A549 (cell line): ENCODE measurements at regions not wholly inside any gene's neighbourhood (a gene's known extent, or its start where the extent isn't known, plus 50 kb on each side); places are given as distances from the start of the nearest gene placed in this dataset.

ENCODE experiments used
- ATAC-seq, 2 experiments: fragments of 200-7000 bp in 1 of 2; fragments of >200 bp in 1 of 2; cut with Nextera tagmentation in 1 of 2; cut with Tn5 transposase in 1 of 2; 3 replicates each; pipeline versions ENCODE4 v1.8.0 to v1.9.1; 2018 to 2020; ENCODE audit warnings: mild to moderate bottlenecking in 1 of 2, moderate library complexity in 1 of 2
- CTCF ChIA-PET: fragments of 300-600 bp; sonication (Branson Sonifier 250); formaldehyde crosslinking; extraction: SDS; loops from one replicate; lab custom pipeline; 2021; ENCODE audit warnings: antibody characterized with exemption, inconsistent platforms; lab: Yijun Ruan, JAX
- POLR2A ChIA-PET: fragments of 350-600 bp; formaldehyde crosslinking; extraction: SDS; loops from one replicate; lab custom pipeline; 2021; ENCODE audit warnings: antibody characterized with exemption, inconsistent platforms; lab: Yijun Ruan, JAX
- DNase-seq, 2 experiments: peaks; one replicate each; pipeline versions ENCODE4 v3.0.0 to v3.0.0-alpha.2; 2011 to 2016; ENCODE audit warnings: low read depth in 1 of 2, low spot score in 1 of 2
- FAIRE-seq: peaks from 2 replicates; lab custom pipeline; 2011; peaks lifted over from hg19 to GRCh38; lab: Jason Lieb, UNC
- H3K27ac ChIP-seq, 2 experiments: fragments of >200 bp; sonication (Bioruptor Twin); formaldehyde crosslinking; 3 replicates each; pipeline ENCODE4 v1.5.1; 2016 to 2017
- H3K4me1 ChIP-seq: fragments of >200 bp; sonication (Bioruptor Twin); formaldehyde crosslinking; 3 replicates; pipeline ENCODE4 v1.6.1; 2016
- H3K4me2 ChIP-seq: fragments of >200 bp; sonication (Bioruptor Twin); formaldehyde crosslinking; 3 replicates; pipeline ENCODE4 v1.6.1; 2016
- H3K4me3 ChIP-seq: fragments of >200 bp; sonication (Bioruptor Twin); formaldehyde crosslinking; 3 replicates; pipeline ENCODE4 v1.5.1; 2016
- H3K9me3 ChIP-seq: fragments of >200 bp; sonication (Bioruptor Twin); formaldehyde crosslinking; 3 replicates; pipeline ENCODE4 v1.6.1; 2016
- BCL3 ChIP-seq: fragments of >200 bp; sonication (Bioruptor Twin); formaldehyde crosslinking; IDR thresholded peaks from 3 replicates; pipeline ENCODE4 v1.6.1; 2016
- BHLHE40 ChIP-seq: IDR thresholded peaks from 2 replicates; pipeline ENCODE4 v1.6.1; 2012; ENCODE audit warnings: low read depth, low read length, inconsistent platforms
- CBX2 ChIP-seq: fragments of 200-600 bp; sonication (generic); IDR thresholded peaks from 2 replicates; pipeline ENCODE4 v1.6.1; 2016; ENCODE audit warnings: low read depth, mild to moderate bottlenecking, borderline replicate concordance
- CBX8 ChIP-seq: fragments of 200-600 bp; sonication (generic); IDR thresholded peaks from 2 replicates; pipeline ENCODE4 v1.6.1; 2016
- CHD4 ChIP-seq: fragments of 200-600 bp; sonication (generic); IDR thresholded peaks from 2 replicates; pipeline ENCODE4 v1.6.1; 2016; ENCODE audit warnings: antibody characterized with exemption, mild to moderate bottlenecking, borderline replicate concordance
- EHMT2 ChIP-seq: fragments of 200-600 bp; sonication (generic); IDR thresholded peaks from 2 replicates; pipeline ENCODE4 v1.6.1; 2016; ENCODE audit warnings: antibody characterized with exemption, low read depth, mild to moderate bottlenecking, moderate library complexity
- EP300 ChIP-seq, 2 experiments: fragments of >200 bp; sonication (Bioruptor Twin); formaldehyde crosslinking; IDR thresholded peaks; 2 replicates in 1 of 2; 3 replicates in 1 of 2; pipeline ENCODE4 v1.6.1; 2016 to 2017
- ESRRA ChIP-seq: fragments of 150-350 bp; IDR thresholded peaks from 2 replicates; pipeline ENCODE4 v1.6.1; 2014; ENCODE audit warnings: mild to moderate bottlenecking, low read length, borderline replicate concordance
- FOSB ChIP-seq: fragments of 250-450 bp; sonication (Bioruptor Pico); IDR thresholded peaks from 2 replicates; pipeline ENCODE4 v1.5.0; 2020; ENCODE audit warnings: mild to moderate bottlenecking, moderate library complexity
- GATA3 ChIP-seq: IDR thresholded peaks from 2 replicates; pipeline ENCODE4 v1.6.1; 2012; ENCODE audit warnings: borderline replicate concordance
- HEYL ChIP-seq: fragments of 250-450 bp; sonication (Bioruptor Pico); IDR thresholded peaks from 2 replicates; pipeline ENCODE4 v1.8.0; 2021; ENCODE audit warnings: mild to moderate bottlenecking, moderate library complexity
- HMGXB4 ChIP-seq: fragments of 250-450 bp; sonication (Bioruptor Pico); IDR thresholded peaks from 2 replicates; pipeline ENCODE4 v1.5.0; 2021; ENCODE audit warnings: mild to moderate bottlenecking, moderate library complexity, borderline replicate concordance
- HOXA7 ChIP-seq: fragments of 250-450 bp; sonication (Bioruptor Pico); IDR thresholded peaks from 2 replicates; pipeline ENCODE4 v1.5.0; 2020; ENCODE audit warnings: mild to moderate bottlenecking, moderate library complexity
- HOXB13 ChIP-seq: fragments of 250-450 bp; sonication (Bioruptor Pico); IDR thresholded peaks from 2 replicates; pipeline ENCODE4 v1.5.0; 2020; ENCODE audit warnings: low read depth, mild to moderate bottlenecking, moderate library complexity
- JUN ChIP-seq, 2 experiments: fragments of >200 bp; sonication (Bioruptor Twin); formaldehyde crosslinking; IDR thresholded peaks; 2 replicates in 1 of 2; 3 replicates in 1 of 2; pipeline ENCODE4 v1.6.1; 2016 to 2017
- KDM1A ChIP-seq: fragments of 200-600 bp; sonication (generic); IDR thresholded peaks from 2 replicates; pipeline ENCODE4 v1.6.1; 2016; ENCODE audit warnings: low read depth, mild to moderate bottlenecking
- MAFK ChIP-seq: fragments of 450-650 bp; IDR thresholded peaks from 2 replicates; pipeline ENCODE4 v1.6.1; 2014; ENCODE audit not compliant: partially characterized antibody
- NPAS2 ChIP-seq: fragments of 250-450 bp; sonication (Bioruptor Pico); IDR thresholded peaks from 2 replicates; pipeline ENCODE4 v1.8.0; 2022; ENCODE audit warnings: mild to moderate bottlenecking, moderate library complexity, borderline replicate concordance
- NR3C1 ChIP-seq: fragments of >200 bp; sonication (Bioruptor Twin); formaldehyde crosslinking; IDR thresholded peaks from 3 replicates; pipeline ENCODE4 v1.6.1; 2017
- PHF8 ChIP-seq: fragments of 200-600 bp; sonication (generic); IDR thresholded peaks from 2 replicates; pipeline ENCODE4 v1.6.1; 2016; ENCODE audit warnings: low read depth, mild to moderate bottlenecking, antibody characterized with exemption, moderate library complexity, borderline replicate concordance
- POLR2A ChIP-seq: IDR thresholded peaks from 2 replicates; pipeline ENCODE4 v1.6.1; 2012; ENCODE audit warnings: mild to moderate bottlenecking, low read length
- POLR2AphosphoS2 ChIP-seq: conservative IDR thresholded peaks from 2 replicates; pipeline ENCODE4 v1.6.1; 2012; ENCODE audit warnings: low read length, improper control_type of control experiment, inconsistent platforms
- RARB ChIP-seq: fragments of 250-450 bp; sonication (Bioruptor Pico); IDR thresholded peaks from 2 replicates; pipeline ENCODE4 v1.8.0; 2021; ENCODE audit warnings: mild to moderate bottlenecking, moderate library complexity
- RFX5 ChIP-seq: fragments of 450-650 bp; IDR thresholded peaks from 2 replicates; pipeline ENCODE4 v1.7.1; 2014; ENCODE audit warnings: antibody characterized with exemption, mild to moderate bottlenecking, moderate library complexity
- SREBF2 ChIP-seq: fragments of 450-650 bp; IDR thresholded peaks from 2 replicates; pipeline ENCODE4 v1.6.1; 2014; ENCODE audit warnings: mild to moderate bottlenecking, moderate library complexity
- TFCP2L1 ChIP-seq: fragments of 250-450 bp; sonication (Bioruptor Pico); IDR thresholded peaks from 2 replicates; pipeline ENCODE4 v1.5.0; 2021; ENCODE audit warnings: mild to moderate bottlenecking
- ZFP36 ChIP-seq: fragments of 450-650 bp; IDR thresholded peaks from 2 replicates; pipeline ENCODE4 v1.6.1; 2014; ENCODE audit warnings: borderline replicate concordance; ENCODE audit not compliant: partially characterized antibody
- ZSCAN20 ChIP-seq: fragments of 250-450 bp; sonication (Bioruptor Pico); IDR thresholded peaks from 2 replicates; pipeline ENCODE4 v1.8.0; 2022; ENCODE audit warnings: mild to moderate bottlenecking, moderate library complexity
- WGBS: methylation state at CpG from one replicate; pipeline ENCODE4 v1.1.6; 2017; ENCODE audit errors: missing lambda C conversion rate; 5-methylcytosine and 5-hydroxymethylcytosine counted together

- no peak for FAIRE-seq
- DNase-seq = no peak
- no peak for ATAC-seq
- 80% methylated on average over 18 of the region's 18 CpGs for WGBS
- no peak for TF ChIP-seq HMGXB4 (CRISPR knock-in tag)
- no peak for TF ChIP-seq CHD4
- no peak for TF ChIP-seq HOXB13 (CRISPR knock-in tag)
- TF ChIP-seq RFX5 = no peak
- TF ChIP-seq CBX2 = no peak
- TF ChIP-seq CBX8 = no peak
- no peak for TF ChIP-seq NR3C1
- TF ChIP-seq FOSB = no peak
- TF ChIP-seq KDM1A = no peak
- TF ChIP-seq NPAS2 (CRISPR knock-in tag) = no peak
- no peak for TF ChIP-seq SREBF2
- no peak for TF ChIP-seq POLR2A
- no peak for TF ChIP-seq TFCP2L1 (CRISPR knock-in tag)
- no peak for TF ChIP-seq JUN (IDR thresholded peaks at IDR 0.05)
- TF ChIP-seq, all 56 proteins: peak for 0
- Histone ChIP-seq H3K4me1 (no peaks in the 10 kb centered on the region), H3K27ac (no peak overlapping the region), H3K4me2 (no peak overlapping the region), H3K4me3 (no peak overlapping the region), H3K9me3 (no peaks in the 10 kb centered on the region)
- ChIA-PET POLR2A (no interaction called here), CTCF (interaction anchor here (1.5 to 1.8 kb wide), 3 partner anchors 9 to 115 kb away, joined by 3 to 5 read pairs (median 4); no protein-coding TSS in a partner anchor)
These were observed 62.5 kb upstream of the HPCAL1 start for GRCh38 chr2:10240161-10240681.

DNA sequence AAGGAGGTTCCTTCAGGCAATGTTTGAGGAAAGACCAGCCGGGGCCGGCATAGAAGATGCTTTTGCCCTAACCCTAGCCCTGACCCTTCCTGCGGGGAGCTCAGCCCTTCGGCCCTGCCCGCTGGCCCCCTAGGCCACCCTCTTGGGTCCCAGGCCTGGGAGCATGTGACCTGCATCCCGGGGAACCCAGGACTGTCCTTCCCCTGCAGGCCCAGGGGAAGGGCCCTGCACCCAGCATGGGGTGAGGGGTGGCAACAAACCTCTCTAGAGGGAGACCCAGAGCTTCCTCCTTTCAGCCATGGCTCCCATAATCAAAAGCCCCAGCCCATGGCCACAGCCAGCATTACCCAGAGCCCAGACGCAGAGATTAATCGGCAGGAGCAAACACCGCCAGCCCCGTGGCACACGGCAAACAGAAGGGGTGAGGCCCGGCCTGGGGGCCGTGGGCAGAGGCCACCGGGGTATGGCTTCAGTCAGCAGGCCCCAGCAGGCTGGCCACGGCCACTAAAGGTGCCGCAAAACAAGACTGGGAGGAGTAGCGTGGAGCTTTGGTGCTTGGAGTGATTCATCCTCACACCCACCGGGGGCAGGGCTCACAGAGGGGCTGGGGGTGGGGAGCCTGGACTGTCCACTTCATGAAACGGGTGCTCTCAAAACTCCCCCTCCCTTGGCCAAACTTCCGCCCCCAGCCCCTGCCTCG, 61.6 kb upstream of the HPCAL1 start:
- Histone ChIP-seq H3K4me3 (no peak overlapping the region), H3K4me2 (no peak overlapping the region), H3K9me3 (no peaks in the 10 kb centered on the region), H3K4me1 (no peaks in the 10 kb centered on the region), H3K27ac (no peak overlapping the region)
- ChIA-PET POLR2A (no interaction called here), CTCF (interaction anchor here (0.7 to 2.3 kb wide), 4 partner anchors 10 to 116 kb away, joined by 3 to 7 read pairs (median 4); no protein-coding TSS in a partner anchor)
- no peak for DNase-seq
- whole genome bisulfite sequencing = 83% methylated on average over 16 of the region's 21 CpGs
- FAIRE-seq = no peak
- ATAC-seq = no peak
- no peak for TF ChIP-seq HOXA7 (CRISPR knock-in tag)
- TF ChIP-seq GATA3 = no peak
- no peak for TF ChIP-seq ESRRA
- TF ChIP-seq SREBF2 = no peak
- TF ChIP-seq CHD4 = no peak
- no peak for TF ChIP-seq ZSCAN20
- no peak for TF ChIP-seq TFCP2L1 (CRISPR knock-in tag)
- TF ChIP-seq MAFK = no peak
- no peak for TF ChIP-seq PHF8
- TF ChIP-seq POLR2A = no peak
- TF ChIP-seq HEYL = no peak
- TF ChIP-seq EHMT2 = no peak
- TF ChIP-seq RFX5 = no peak
- TF ChIP-seq NR3C1 = no peak

- DNase-seq (no peak), FAIRE-seq (no peak), ATAC-seq (no peak)
- Histone ChIP-seq H3K4me3 (no peak overlapping the region), H3K4me1 (no peaks in the 10 kb centered on the region), H3K9me3 (no peaks in the 10 kb centered on the region), H3K27ac (no peak overlapping the region), H3K4me2 (no peak overlapping the region)
- POLR2A ChIA-PET = no interaction called here
- 82% methylated on average over 20 of the region's 20 CpGs for WGBS
- CTCF ChIA-PET = interaction anchor here (1.5 to 2.3 kb wide), 3 partner anchors 13 to 168 kb away, joined by 3 to 7 read pairs (median 6); no protein-coding TSS in a partner anchor
- TF ChIP-seq HEYL (no peak), ZFP36 (no peak), BCL3 (no peak), CBX8 (no peak), KDM1A (no peak), HMGXB4 (CRISPR knock-in tag) (no peak), RARB (CRISPR knock-in tag) (no peak), POLR2AphosphoS2 (no peak), EP300 (IDR thresholded peaks at IDR 0.05) (no peak), ZSCAN20 (no peak), BHLHE40 (no peak)
These were observed 60.9 kb upstream of the HPCAL1 start for GRCh38 chr2:10241641-10242430.
